ENCODE measurements at regions not wholly inside any gene's neighbourhood (a gene's known extent, or its start where the extent isn't known, plus 50 kb on each side); places are given as distances from the start of the nearest gene placed in this dataset.

DNA sequence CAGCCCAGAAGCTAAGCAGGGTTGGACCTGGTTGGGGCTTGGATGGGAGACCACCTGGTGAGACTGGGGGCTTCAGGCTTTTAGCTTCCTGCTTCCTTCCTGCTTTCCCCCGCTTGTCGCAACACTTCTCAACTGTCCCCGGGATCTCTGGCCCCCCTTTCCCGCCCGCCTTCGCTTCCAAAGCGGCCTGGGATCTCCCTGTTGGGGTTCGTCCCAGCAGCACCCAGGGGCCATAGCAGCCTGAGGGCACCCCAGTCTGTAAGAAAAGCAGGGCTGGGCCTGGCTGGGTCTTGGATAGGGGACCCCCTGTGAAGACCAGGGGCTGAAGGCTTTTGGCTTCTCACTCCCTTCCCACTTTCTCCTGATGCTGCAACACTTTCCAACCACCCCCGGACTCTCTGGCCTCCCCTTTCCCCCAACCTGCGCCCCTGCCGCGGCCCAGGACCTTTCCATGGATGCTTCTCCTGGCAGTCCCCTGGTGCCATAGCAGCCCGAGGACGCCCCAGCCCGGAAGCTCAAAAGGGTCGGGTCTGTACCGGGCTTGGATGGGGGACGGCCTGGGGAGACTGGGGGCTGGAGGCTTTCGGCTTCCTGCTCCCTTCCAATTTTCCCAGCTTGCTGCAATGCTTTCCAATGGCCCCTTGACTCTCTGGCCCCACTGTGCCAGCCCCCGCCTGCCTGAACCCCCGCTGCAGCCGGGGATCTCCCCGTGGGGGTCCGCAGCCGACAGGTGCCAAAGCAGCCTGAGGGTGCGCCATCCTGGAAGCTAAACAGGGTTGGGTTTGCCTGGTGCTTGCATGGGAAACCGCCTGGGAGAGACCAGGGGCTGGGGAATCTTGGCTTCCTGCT, 2276.2 kb downstream of the TP53TG3F start:
- TF ChIP-seq, protein P1, sequence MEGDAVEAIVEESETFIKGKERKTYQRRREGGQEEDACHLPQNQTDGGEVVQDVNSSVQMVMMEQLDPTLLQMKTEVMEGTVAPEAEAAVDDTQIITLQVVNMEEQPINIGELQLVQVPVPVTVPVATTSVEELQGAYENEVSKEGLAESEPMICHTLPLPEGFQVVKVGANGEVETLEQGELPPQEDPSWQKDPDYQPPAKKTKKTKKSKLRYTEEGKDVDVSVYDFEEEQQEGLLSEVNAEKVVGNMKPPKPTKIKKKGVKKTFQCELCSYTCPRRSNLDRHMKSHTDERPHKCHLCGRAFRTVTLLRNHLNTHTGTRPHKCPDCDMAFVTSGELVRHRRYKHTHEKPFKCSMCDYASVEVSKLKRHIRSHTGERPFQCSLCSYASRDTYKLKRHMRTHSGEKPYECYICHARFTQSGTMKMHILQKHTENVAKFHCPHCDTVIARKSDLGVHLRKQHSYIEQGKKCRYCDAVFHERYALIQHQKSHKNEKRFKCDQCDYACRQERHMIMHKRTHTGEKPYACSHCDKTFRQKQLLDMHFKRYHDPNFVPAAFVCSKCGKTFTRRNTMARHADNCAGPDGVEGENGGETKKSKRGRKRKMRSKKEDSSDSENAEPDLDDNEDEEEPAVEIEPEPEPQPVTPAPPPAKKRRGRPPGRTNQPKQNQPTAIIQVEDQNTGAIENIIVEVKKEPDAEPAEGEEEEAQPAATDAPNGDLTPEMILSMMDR (conservative IDR thresholded peaks at IDR 0.05), result no peak
- no peak for TF ChIP-seq ZFX (IDR thresholded peaks at IDR 0.05)

All from C4-2B (cell line).